Tibial nerve (tissue), 4 donors: ENCODE measurements at regions not wholly inside any gene's neighbourhood (a gene's known extent, or its start where the extent isn't known, plus 50 kb on each side); places are given as distances from the start of the nearest gene placed in this dataset.

Source experiments
- DNase-seq, 2 donors: peaks; one replicate each; pipeline ENCODE4 v3.0.0-alpha.2; 2019; ENCODE audit warnings: low spot score in 2 of 2
- H3K27ac ChIP-seq, 4 donors: fragments of 200-600 bp; sonication (generic) in 3 of 4; one replicate each; pipeline ENCODE4 v1.5.1; 2017 to 2019; ENCODE audit warnings: mild to moderate bottlenecking in 1 of 4
- H3K27me3 ChIP-seq, 2 donors: fragments of 200-600 bp; sonication (generic) in 1 of 2; one replicate each; pipeline versions ENCODE4 v1.5.1 to v1.6.0; 2017 to 2019
- H3K36me3 ChIP-seq, 3 donors: fragments of 200-600 bp; sonication (generic); one replicate each; pipeline ENCODE4 v1.5.1; 2018 to 2019
- H3K4me1 ChIP-seq, 4 donors: fragments of 200-600 bp; sonication (generic) in 3 of 4; one replicate each; pipeline ENCODE4 v1.5.1; 2017 to 2019
- H3K4me3 ChIP-seq, 4 donors: fragments of 200-600 bp; sonication (generic) in 3 of 4; one replicate each; pipeline ENCODE4 v1.5.1; 2017 to 2019; ENCODE audit warnings: mild to moderate bottlenecking in 1 of 4, moderate library complexity in 1 of 4
- H3K9me3 ChIP-seq, 4 donors: fragments of 200-600 bp; sonication (generic) in 3 of 4; one replicate each; pipeline ENCODE4 v1.5.1; 2017 to 2019
- CTCF ChIP-seq, 5 experiments: fragments of 200-600 bp in 3 of 5; fragments of 450-650 bp in 2 of 5; sonication (generic) in 3 of 5; IDR thresholded peaks; one replicate each; pipeline ENCODE4 v1.5.1; 2016 to 2019; ENCODE audit warnings: antibody characterized with exemption in 5 of 5, mild to moderate bottlenecking in 3 of 5, moderate library complexity in 2 of 5
- EP300 ChIP-seq, 2 donors: sonication (generic); formaldehyde crosslinking; IDR thresholded peaks; one replicate each; pipeline ENCODE4 v1.6.1; 2017; ENCODE audit warnings: antibody characterized with exemption in 2 of 2, mild to moderate bottlenecking in 1 of 2
- POLR2A ChIP-seq, 2 donors: fragments of 450-650 bp; IDR thresholded peaks; one replicate each; pipeline ENCODE4 v1.6.1; 2017; ENCODE audit warnings: antibody characterized with exemption in 2 of 2, mild to moderate bottlenecking in 2 of 2, moderate library complexity in 2 of 2
- WGBS, 2 donors: methylation state at CpG; one replicate each; pipeline ENCODE4 v1.1.5; 2018; 5-methylcytosine and 5-hydroxymethylcytosine counted together

- H3K4me3 ChIP-seq: no peak overlapping the region
- no peak overlapping the region for H3K27ac ChIP-seq
- no peak for DNase-seq
- H3K4me1 ChIP-seq: no peaks in the 10 kb centered on the region
- TF ChIP-seq CTCF (IDR thresholded peaks at IDR 0.05) (no peak), POLR2A (IDR thresholded peaks at IDR 0.05) (no peak), EP300 (IDR thresholded peaks at IDR 0.05) (no peak)
- H3K36me3 ChIP-seq: no peaks in the 10 kb centered on the region
- 71 to 86% methylated on average over 2 of the region's 2 CpGs for WGBS, 2 donors
- no peaks in the 10 kb centered on the region for H3K9me3 ChIP-seq
- H3K27me3 ChIP-seq: no peaks in the 10 kb centered on the region
Measured at GRCh38 chr5:39992617-39993202, 567.9 kb upstream of the DAB2 start.

- H3K4me3 ChIP-seq: no peak overlapping the region
- no peaks in the 10 kb centered on the region for H3K9me3 ChIP-seq
- no peaks in the 10 kb centered on the region for H3K4me1 ChIP-seq
- H3K27me3 ChIP-seq: no peaks in the 10 kb centered on the region
- TF ChIP-seq CTCF (IDR thresholded peaks at IDR 0.05) (no peak), EP300 (IDR thresholded peaks at IDR 0.05) (no peak), POLR2A (IDR thresholded peaks at IDR 0.05) (no peak)
- WGBS, 2 donors: 23 to 32% methylated on average over 2 of the region's 2 CpGs
- H3K27ac ChIP-seq: no peak overlapping the region
- no peaks in the 10 kb centered on the region for H3K36me3 ChIP-seq
- DNase-seq: no peak
Measured at GRCh38 chr5:39986614-39987013, 561.8 kb upstream of the DAB2 start.

GRCh38 chr5:39980056-39980455 lies 555.3 kb upstream of the DAB2 start:
- DNase-seq: no peak
- Histone ChIP-seq H3K27ac (no peak overlapping the region), H3K36me3 (no peaks in the 10 kb centered on the region), H3K4me1 (no peaks in the 10 kb centered on the region), H3K9me3 (no peaks in the 10 kb centered on the region), H3K4me3 (no peak overlapping the region), H3K27me3 (no peaks in the 10 kb centered on the region)
- TF ChIP-seq EP300 (IDR thresholded peaks at IDR 0.05): no peak
- TF ChIP-seq POLR2A (IDR thresholded peaks at IDR 0.05): no peak
- TF ChIP-seq CTCF (IDR thresholded peaks at IDR 0.05): no peak
- WGBS, 2 donors: 73 to 87% methylated on average over 1 of the region's 1 CpG

- TF ChIP-seq EP300 (IDR thresholded peaks at IDR 0.05) (no peak), CTCF (IDR thresholded peaks at IDR 0.05) (no peak), POLR2A (IDR thresholded peaks at IDR 0.05) (no peak)
- no peak overlapping the region for H3K4me3 ChIP-seq
Measured at GRCh38 chr5:39977066-39977655, 552.4 kb upstream of the DAB2 start.

GRCh38 chr5:39970117-39970798 lies 545.5 kb upstream of the DAB2 start:
- no peak for TF ChIP-seq CTCF (IDR thresholded peaks at IDR 0.05)
- no peak for TF ChIP-seq EP300 (IDR thresholded peaks at IDR 0.05)
- no peak for TF ChIP-seq POLR2A (IDR thresholded peaks at IDR 0.05)
- no peaks in the 10 kb centered on the region for H3K27me3 ChIP-seq
- WGBS, 2 donors: 94% methylated on average over 2 of the region's 2 CpGs
- DNase-seq: no peak
- H3K4me1 ChIP-seq: no peaks in the 10 kb centered on the region
- no peaks in the 10 kb centered on the region for H3K36me3 ChIP-seq
- H3K9me3 ChIP-seq: no peaks in the 10 kb centered on the region
- H3K27ac ChIP-seq: no peak overlapping the region
- H3K4me3 ChIP-seq: no peak overlapping the region

More at GRCh38 chr5:39977066-39977655, 552.4 kb upstream of the DAB2 start:
- 70% methylated on average over 3 of the region's 3 CpGs for WGBS, 2 donors
- no peaks in the 10 kb centered on the region for H3K4me1 ChIP-seq
- H3K27ac ChIP-seq: no peak overlapping the region
- DNase-seq: no peak
- H3K9me3 ChIP-seq: no peaks in the 10 kb centered on the region
- H3K36me3 ChIP-seq: no peaks in the 10 kb centered on the region
- H3K27me3 ChIP-seq: no peaks in the 10 kb centered on the region
